Epithelial cell of esophagus (primary cell): ENCODE measurements at regions not wholly inside any gene's neighbourhood (a gene's known extent, or its start where the extent isn't known, plus 50 kb on each side); places are given as distances from the start of the nearest gene placed in this dataset.

ENCODE experiments used
- DNase-seq: peaks from one replicate; pipeline ENCODE4 v3.0.0; 2010; ENCODE audit warnings: low read depth
- H3K4me3 ChIP-seq: 2 replicates; pipeline ENCODE4 v1.5.1; 2011; ENCODE audit warnings: mild to moderate bottlenecking, low read length, control low read depth
- TF ChIP-seq, protein P1 (sequence below): IDR thresholded peaks from 2 replicates; pipeline ENCODE4 v1.5.1; 2011; ENCODE audit warnings: low read depth, mild to moderate bottlenecking, low read length, control low read depth, inconsistent platforms; ENCODE audit not compliant: insufficient read depth; ENCODE audit errors: missing control alignments

DNA sequence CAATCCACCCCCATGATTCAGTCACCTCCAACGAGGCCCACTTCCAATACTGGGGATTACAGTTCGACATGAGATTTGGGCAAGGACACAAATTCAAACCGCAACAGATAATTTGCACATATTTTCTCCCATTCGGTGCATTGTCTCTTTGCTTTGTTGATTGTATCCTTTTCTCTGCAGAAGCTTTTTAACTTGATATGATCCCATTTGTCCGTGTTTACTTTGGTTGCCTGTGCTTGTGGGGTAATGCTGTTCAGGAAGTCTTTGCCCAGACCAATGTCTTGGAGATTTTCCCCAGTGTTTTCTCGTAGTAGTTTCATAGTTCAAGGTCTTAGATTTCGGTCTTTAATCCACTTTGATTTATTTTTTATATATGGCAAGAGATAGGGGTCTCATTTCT is 330.8 kb upstream of the SPRY2 start:
- no peak for DNase-seq
- H3K4me3 ChIP-seq = no peak overlapping the region
- TF ChIP-seq, protein P1, sequence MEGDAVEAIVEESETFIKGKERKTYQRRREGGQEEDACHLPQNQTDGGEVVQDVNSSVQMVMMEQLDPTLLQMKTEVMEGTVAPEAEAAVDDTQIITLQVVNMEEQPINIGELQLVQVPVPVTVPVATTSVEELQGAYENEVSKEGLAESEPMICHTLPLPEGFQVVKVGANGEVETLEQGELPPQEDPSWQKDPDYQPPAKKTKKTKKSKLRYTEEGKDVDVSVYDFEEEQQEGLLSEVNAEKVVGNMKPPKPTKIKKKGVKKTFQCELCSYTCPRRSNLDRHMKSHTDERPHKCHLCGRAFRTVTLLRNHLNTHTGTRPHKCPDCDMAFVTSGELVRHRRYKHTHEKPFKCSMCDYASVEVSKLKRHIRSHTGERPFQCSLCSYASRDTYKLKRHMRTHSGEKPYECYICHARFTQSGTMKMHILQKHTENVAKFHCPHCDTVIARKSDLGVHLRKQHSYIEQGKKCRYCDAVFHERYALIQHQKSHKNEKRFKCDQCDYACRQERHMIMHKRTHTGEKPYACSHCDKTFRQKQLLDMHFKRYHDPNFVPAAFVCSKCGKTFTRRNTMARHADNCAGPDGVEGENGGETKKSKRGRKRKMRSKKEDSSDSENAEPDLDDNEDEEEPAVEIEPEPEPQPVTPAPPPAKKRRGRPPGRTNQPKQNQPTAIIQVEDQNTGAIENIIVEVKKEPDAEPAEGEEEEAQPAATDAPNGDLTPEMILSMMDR = no peak

DNA sequence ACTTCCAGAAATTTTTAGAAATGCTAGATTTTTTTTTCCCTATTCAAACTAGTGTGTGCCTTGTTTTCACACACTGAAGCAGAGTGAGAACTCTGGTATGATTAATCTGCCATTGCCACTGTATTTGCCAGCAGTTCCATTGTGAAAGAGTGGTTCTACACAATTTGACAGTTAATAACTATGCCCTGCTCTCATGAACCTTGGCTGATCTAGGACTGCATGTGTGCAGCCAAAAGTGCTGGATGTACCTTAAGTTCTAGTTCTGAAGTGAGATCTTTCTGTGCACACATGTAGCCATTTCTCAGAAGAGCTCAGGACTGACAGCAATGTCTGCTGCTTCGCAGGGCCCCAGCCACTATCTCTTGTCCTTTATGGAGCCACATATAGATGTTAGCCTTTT is 328.2 kb upstream of the SPRY2 start:
- TF ChIP-seq, protein P1 = no peak
- no peak for DNase-seq

DNA sequence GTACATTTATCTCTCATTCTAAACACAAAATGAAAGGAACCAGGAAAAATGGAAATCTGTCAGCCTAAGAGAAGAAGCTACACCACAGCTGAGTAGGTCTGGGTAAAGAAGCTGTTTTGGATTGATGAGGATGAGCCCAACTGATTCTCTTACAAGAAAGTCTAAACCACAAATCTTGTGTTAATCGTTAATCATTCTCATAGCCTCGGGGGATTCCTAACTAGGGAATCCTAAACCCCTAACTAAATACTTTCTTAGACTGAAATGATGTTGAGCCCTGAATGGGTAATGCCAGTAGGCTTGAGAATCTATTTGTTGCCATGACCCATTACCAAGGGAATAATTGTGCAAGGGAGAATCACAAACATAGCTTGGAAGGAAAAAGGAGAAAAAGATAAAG is 327.5 kb upstream of the SPRY2 start:
- TF ChIP-seq, protein P1 = no peak
- DNase-seq = no peak
- H3K4me3 ChIP-seq = no peak overlapping the region

More for the DNA sequence above, 328.2 kb upstream of the SPRY2 start:
- H3K4me3 ChIP-seq = no peak overlapping the region

DNA sequence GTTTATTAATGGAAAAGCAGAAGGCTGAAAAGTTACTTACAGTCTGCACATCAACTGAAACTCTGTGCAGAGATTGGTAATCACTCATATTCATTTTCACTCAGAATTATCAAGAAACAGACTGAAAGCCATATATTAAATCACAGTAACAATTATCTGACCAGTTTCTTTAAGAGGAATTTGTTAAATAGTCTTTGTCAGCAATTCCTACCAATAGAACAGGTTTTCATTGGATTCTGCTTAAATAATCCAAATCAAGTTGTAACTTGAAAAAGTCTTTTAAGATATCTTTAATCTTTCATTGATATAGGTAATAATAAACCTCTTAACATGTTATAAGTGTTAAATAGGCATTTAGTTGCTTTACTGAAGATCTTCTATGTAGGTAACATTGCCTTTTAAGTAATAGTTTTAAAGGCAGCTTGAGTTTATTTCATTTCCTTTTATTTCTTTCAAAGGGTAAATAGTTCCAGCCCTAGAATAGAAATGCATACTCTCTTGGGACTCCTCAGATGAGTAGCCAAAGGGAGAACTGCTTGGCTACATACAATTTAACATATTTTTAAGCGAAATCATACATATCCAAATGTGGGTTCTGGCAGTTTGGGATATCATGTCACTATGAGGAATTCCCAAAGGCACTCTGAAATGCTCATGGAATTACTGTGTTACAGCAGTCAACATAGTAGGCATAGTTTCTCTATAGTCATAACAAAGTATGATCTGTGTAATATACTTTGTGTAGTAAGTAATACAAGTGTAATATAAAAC is 326.0 kb upstream of the SPRY2 start:
- DNase-seq = no peak
- TF ChIP-seq, protein P1 = no peak
- H3K4me3 ChIP-seq = no peak overlapping the region

DNA sequence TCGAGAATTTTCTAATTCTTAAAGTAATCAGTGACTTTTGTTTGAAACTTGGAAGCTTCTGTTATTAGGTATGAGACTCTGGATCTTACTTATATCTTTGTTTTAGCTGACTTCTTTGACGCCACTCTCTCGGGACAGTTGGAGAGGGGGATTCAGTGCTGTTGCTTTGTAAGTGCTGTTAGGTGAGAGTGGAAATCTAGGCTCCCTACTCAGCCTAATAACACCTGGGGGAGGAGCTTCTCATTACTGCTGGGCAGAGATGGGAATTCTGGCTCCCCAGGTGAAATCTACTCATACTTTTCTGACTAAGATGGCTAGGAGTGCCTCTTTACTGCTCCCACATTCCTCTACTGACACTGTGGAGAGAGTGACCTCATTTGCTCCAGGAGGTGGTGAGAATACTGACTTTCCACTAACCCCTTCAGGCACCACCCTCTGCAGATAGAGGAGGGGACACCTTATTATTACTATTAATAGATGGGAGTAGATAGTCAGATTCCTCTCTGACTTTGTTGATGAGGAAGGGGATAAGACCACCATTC is 324.9 kb upstream of the SPRY2 start:
- TF ChIP-seq, protein P1 = no peak
- DNase-seq = peak; percentile 67
- no peak overlapping the region for H3K4me3 ChIP-seq

DNA sequence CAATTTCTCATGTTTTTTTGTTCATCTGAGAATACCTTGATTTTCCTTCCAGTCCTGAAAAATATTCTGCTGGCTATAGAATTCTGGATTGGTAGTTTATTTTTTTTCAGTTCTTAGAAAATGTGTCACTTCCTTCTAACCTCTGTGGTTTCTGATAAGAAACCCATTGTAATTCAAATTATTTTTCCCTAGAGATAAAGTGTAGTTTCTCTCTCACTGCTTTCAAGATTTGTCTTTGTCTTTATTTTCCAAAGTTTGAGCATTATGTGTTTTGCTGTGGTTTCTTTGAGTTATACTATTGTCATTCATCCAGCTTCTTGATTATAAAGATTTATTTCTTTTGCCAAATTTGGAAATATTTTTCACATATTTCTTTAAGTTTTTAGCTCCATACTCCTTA is 324.0 kb upstream of the SPRY2 start:
- no peak overlapping the region for H3K4me3 ChIP-seq
- no peak for DNase-seq
- TF ChIP-seq, protein P1 = no peak

DNA sequence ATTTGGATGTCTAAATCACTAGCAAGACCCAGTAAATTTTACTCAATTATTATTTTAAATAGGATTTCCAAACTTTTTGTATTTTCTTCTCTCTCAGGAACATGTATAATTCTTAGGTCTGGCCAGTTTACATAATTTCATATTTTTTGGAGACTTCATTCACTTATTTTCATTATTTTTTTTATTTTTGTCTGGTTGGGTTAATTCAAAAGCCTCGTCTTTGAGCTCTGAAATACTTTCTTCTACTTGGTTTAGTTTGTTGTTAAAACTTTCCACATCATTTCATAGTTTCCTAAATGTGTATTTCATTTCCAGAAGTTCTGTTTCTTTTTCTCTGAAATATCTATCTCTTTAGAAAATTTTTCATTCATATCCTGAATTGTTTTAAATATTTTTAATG is 322.9 kb upstream of the SPRY2 start:
- DNase-seq = no peak
- TF ChIP-seq, protein P1 = no peak
- no peak overlapping the region for H3K4me3 ChIP-seq
